Stomach (tissue), 8 donors: ENCODE measurements at regions not wholly inside any gene's neighbourhood (a gene's known extent, or its start where the extent isn't known, plus 50 kb on each side); places are given as distances from the start of the nearest gene placed in this dataset.

ENCODE experiments used
- DNase-seq, 2 donors: peaks; one replicate each; pipeline versions ENCODE4 v3.0.0 to v3.0.0-alpha.2; 2013 to 2019
- H3K27ac ChIP-seq, 5 donors: fragments of 200-600 bp in 4 of 5; sonication (generic) in 4 of 5; one replicate each; pipeline ENCODE4 v1.5.1; 2013 to 2019; ENCODE audit warnings: mild to moderate bottlenecking in 1 of 5, moderate library complexity in 1 of 5
- H3K27me3 ChIP-seq, 3 donors: fragments of 200-600 bp; sonication (generic); one replicate each; pipeline ENCODE4 v1.5.1; 2017 to 2019; ENCODE audit warnings: mixed run types in 1 of 3
- H3K36me3 ChIP-seq, 4 donors: fragments of 200-600 bp; sonication (generic); 1 replicate in 3 of 4; 2 replicates in 1 of 4; pipeline ENCODE4 v1.5.1; 2016 to 2019
- H3K4me1 ChIP-seq, 4 donors: fragments of 200-600 bp; sonication (generic); one replicate each; pipeline ENCODE4 v1.5.1; 2016 to 2019
- H3K4me3 ChIP-seq, 4 donors: fragments of 200-600 bp; sonication (generic) in 3 of 4; one replicate each; pipeline ENCODE4 v1.5.1; 2016 to 2019; ENCODE audit warnings: mild to moderate bottlenecking in 1 of 4
- H3K9me3 ChIP-seq, 4 donors: fragments of 200-600 bp; sonication (generic); one replicate each; pipeline ENCODE4 v1.5.1; 2016 to 2019
- CTCF ChIP-seq, 7 experiments: fragments of 450-650 bp in 4 of 7; fragments of 200-600 bp in 3 of 7; sonication (generic) in 3 of 7; IDR thresholded peaks; one replicate each; pipeline ENCODE4 v1.5.1; 2016 to 2019; ENCODE audit warnings: antibody characterized with exemption in 7 of 7, control low read depth in 2 of 7, mild to moderate bottlenecking in 1 of 7
- EP300 ChIP-seq: sonication (generic); formaldehyde crosslinking; IDR thresholded peaks from one replicate; pipeline ENCODE4 v1.6.1; 2017; ENCODE audit warnings: antibody characterized with exemption
- POLR2A ChIP-seq, 4 donors: fragments of 450-650 bp; IDR thresholded peaks; one replicate each; pipeline ENCODE4 v1.6.1; 2016; ENCODE audit warnings: antibody characterized with exemption in 4 of 4, control low read depth in 2 of 4, mild to moderate bottlenecking in 1 of 4, moderate library complexity in 1 of 4
- POLR2AphosphoS5 ChIP-seq, 3 donors: sonication (generic); formaldehyde crosslinking; IDR thresholded peaks; one replicate each; pipeline ENCODE4 v1.6.1; 2016; ENCODE audit warnings: antibody characterized with exemption in 3 of 3
- WGBS, 5 donors: extraction: QIAGEN DNeasy Blood & Tissue Kit in 3 of 5; methylation state at CpG; one replicate each; pipeline versions ENCODE4 v1.1.5 to v1.1.7; 2013 to 2018; 5-methylcytosine and 5-hydroxymethylcytosine counted together
- intact Hi-C: fragments of 100-400 bp; cut with DNase I; formaldehyde crosslinking; loops from one replicate; pipeline ENCODE4 v1.15.1; 2023; ENCODE audit warnings: low total_unique reads
- donor health status: healthy with polysubstance abuse.
- donor health status: Bipolar disorder and iron deficiency.
- donor health status: healthy.

GRCh38 chr18:34002130-34002529, 222.6 kb downstream of the NOL4 start:
- 81 to 92% (median 84%) methylated on average over 1 of the region's 1 CpG for WGBS, 5 donors
- intact Hi-C loops, result no loop called here
- H3K4me3 ChIP-seq, result no peak overlapping the region
- no peak for DNase-seq
- H3K36me3 ChIP-seq, result no peaks in the 10 kb centered on the region
- no peak overlapping the region for H3K27ac ChIP-seq
- H3K9me3 ChIP-seq, result peaks cover 0 to 2% (median 0%) of the 10 kb centered on the region in 4 donors
- TF ChIP-seq CTCF (IDR thresholded peaks at IDR 0.05) (no peak), POLR2AphosphoS5 (IDR thresholded peaks at IDR 0.05) (no peak)
- no peaks in the 10 kb centered on the region for H3K27me3 ChIP-seq
- no peaks in the 10 kb centered on the region for H3K4me1 ChIP-seq

- Histone ChIP-seq H3K36me3 (no peaks in the 10 kb centered on the region), H3K4me3 (no peak overlapping the region), H3K4me1 (no peaks in the 10 kb centered on the region), H3K9me3 (peaks cover 0 to 3% (median 0%) of the 10 kb centered on the region in 4 donors), H3K27ac (no peak overlapping the region), H3K27me3 (no peaks in the 10 kb centered on the region)
- DNase-seq, result no peak
- WGBS, 5 donors, result 67 to 74% (median 74%) methylated on average over 3 of the region's 3 CpGs
- TF ChIP-seq POLR2A (IDR thresholded peaks at IDR 0.05) (no peak), CTCF (IDR thresholded peaks at IDR 0.05) (no peak), EP300 (no peak), POLR2AphosphoS5 (IDR thresholded peaks at IDR 0.05) (no peak)
- intact Hi-C loops, result no loop called here
Measured at GRCh38 chr18:34001376-34001775, 223.3 kb downstream of the NOL4 start.

GRCh38 chr18:33987206-33987605, 237.5 kb downstream of the NOL4 start:
- Histone ChIP-seq H3K9me3 (no peaks in the 10 kb centered on the region), H3K27me3 (no peaks in the 10 kb centered on the region), H3K36me3 (no peaks in the 10 kb centered on the region), H3K27ac (no peak overlapping the region), H3K4me1 (no peaks in the 10 kb centered on the region), H3K4me3 (no peak overlapping the region)
- intact Hi-C loops, result no loop called here
- no peak for DNase-seq
- 69 to 79% (median 78%) methylated on average over 3 of the region's 3 CpGs for WGBS, 5 donors
- TF ChIP-seq POLR2A (IDR thresholded peaks at IDR 0.05), result no peak
- no peak for TF ChIP-seq EP300
- no peak for TF ChIP-seq CTCF (IDR thresholded peaks at IDR 0.05)
- TF ChIP-seq POLR2AphosphoS5 (IDR thresholded peaks at IDR 0.05), result no peak

- Histone ChIP-seq H3K4me1 (no peaks in the 10 kb centered on the region), H3K36me3 (no peaks in the 10 kb centered on the region), H3K4me3 (no peak overlapping the region), H3K27ac (no peak overlapping the region), H3K9me3 (no peaks in the 10 kb centered on the region), H3K27me3 (no peaks in the 10 kb centered on the region)
- no peak for TF ChIP-seq POLR2AphosphoS5 (IDR thresholded peaks at IDR 0.05)
- TF ChIP-seq POLR2A (IDR thresholded peaks at IDR 0.05), result no peak
- TF ChIP-seq EP300, result no peak
- no peak for TF ChIP-seq CTCF (IDR thresholded peaks at IDR 0.05)
- no peak for DNase-seq
- 67 to 79% (median 71%) methylated on average over 2 of the region's 2 CpGs for WGBS, 5 donors
- intact Hi-C loops, result no loop called here
Measured at GRCh38 chr18:33983126-33983525, 241.6 kb downstream of the NOL4 start.

- H3K4me1 ChIP-seq, result no peaks in the 10 kb centered on the region
- intact Hi-C loops, result no loop called here
- H3K9me3 ChIP-seq, result no peaks in the 10 kb centered on the region
- H3K4me3 ChIP-seq, result no peak overlapping the region
- H3K27me3 ChIP-seq, result no peaks in the 10 kb centered on the region
- TF ChIP-seq CTCF (IDR thresholded peaks at IDR 0.05), result no peak
- no peak for TF ChIP-seq EP300
- no peak for TF ChIP-seq POLR2AphosphoS5 (IDR thresholded peaks at IDR 0.05)
- no peak for TF ChIP-seq POLR2A (IDR thresholded peaks at IDR 0.05)
- H3K36me3 ChIP-seq, result no peaks in the 10 kb centered on the region
- no peak for DNase-seq
- H3K27ac ChIP-seq, result no peak overlapping the region
Measured at GRCh38 chr18:33960417-33960816, 264.3 kb downstream of the NOL4 start.
